ENCODE measurements at regions not wholly inside any gene's neighbourhood (a gene's known extent, or its start where the extent isn't known, plus 50 kb on each side); places are given as distances from the start of the nearest gene placed in this dataset.

GRCh38 chrY:19140285-19140920, 366.9 kb upstream of the HSFY2 start:
- DNase-seq = no peak

GRCh38 chrY:19134426-19134825, 360.9 kb upstream of the HSFY2 start:
- DNase-seq = no peak

- no peak for DNase-seq
Measured at GRCh38 chrY:19130569-19131358, 357.2 kb upstream of the HSFY2 start.

GRCh38 chrY:19126889-19127288, 353.4 kb upstream of the HSFY2 start:
- DNase-seq = no peak

- no peak for DNase-seq
Measured at GRCh38 chrY:19124609-19125008, 351.1 kb upstream of the HSFY2 start.

GRCh38 chrY:19122450-19122849, 348.9 kb upstream of the HSFY2 start:
- DNase-seq = no peak

GRCh38 chrY:19098349-19098748, 324.8 kb upstream of the HSFY2 start:
- DNase-seq = no peak

- no peak for DNase-seq
Measured at GRCh38 chrY:19095460-19095859, 321.9 kb upstream of the HSFY2 start.

- no peak for DNase-seq
Measured at GRCh38 chrY:19083006-19083405, 309.5 kb upstream of the HSFY2 start.

GRCh38 chrY:19077698-19078113, 304.2 kb upstream of the HSFY2 start:
- DNase-seq = peak; percentile 4

- peak; percentile 41 for DNase-seq
Measured at GRCh38 chrY:19076846-19077697, 303.5 kb upstream of the HSFY2 start.

GRCh38 chrY:19075471-19076253, 302.1 kb upstream of the HSFY2 start:
- peak; percentile 46 for DNase-seq

- DNase-seq = no peak
Measured at GRCh38 chrY:19067435-19067834, 293.9 kb upstream of the HSFY2 start.

GRCh38 chrY:19066447-19067190, 293.1 kb upstream of the HSFY2 start:
- no peak for DNase-seq

- no peak for DNase-seq
Measured at GRCh38 chrY:19065119-19065518, 291.6 kb upstream of the HSFY2 start.

- no peak for DNase-seq
Measured at GRCh38 chrY:19059733-19060132, 286.2 kb upstream of the HSFY2 start.

- no peak for DNase-seq
Measured at GRCh38 chrY:19058831-19059370, 285.4 kb upstream of the HSFY2 start.

GRCh38 chrY:19056138-19056469, 282.6 kb upstream of the HSFY2 start:
- DNase-seq = no peak

GRCh38 chrY:19055232-19056137, 281.9 kb upstream of the HSFY2 start:
- no peak for DNase-seq

- no peak for DNase-seq
Measured at GRCh38 chrY:19053806-19054205, 280.3 kb upstream of the HSFY2 start.
